GM18499 (cell line): ENCODE measurements at regions not wholly inside any gene's neighbourhood (a gene's known extent, or its start where the extent isn't known, plus 50 kb on each side); places are given as distances from the start of the nearest gene placed in this dataset.

Source experiments
- ATAC-seq: cut with Tn5 transposase; IDR thresholded peaks from one replicate; pipeline ENCODE4 v1.9.1; 2021; ENCODE audit warnings: moderate number of reproducible peaks; ENCODE audit not compliant: insufficient read depth, unreplicated experiment

DNA sequence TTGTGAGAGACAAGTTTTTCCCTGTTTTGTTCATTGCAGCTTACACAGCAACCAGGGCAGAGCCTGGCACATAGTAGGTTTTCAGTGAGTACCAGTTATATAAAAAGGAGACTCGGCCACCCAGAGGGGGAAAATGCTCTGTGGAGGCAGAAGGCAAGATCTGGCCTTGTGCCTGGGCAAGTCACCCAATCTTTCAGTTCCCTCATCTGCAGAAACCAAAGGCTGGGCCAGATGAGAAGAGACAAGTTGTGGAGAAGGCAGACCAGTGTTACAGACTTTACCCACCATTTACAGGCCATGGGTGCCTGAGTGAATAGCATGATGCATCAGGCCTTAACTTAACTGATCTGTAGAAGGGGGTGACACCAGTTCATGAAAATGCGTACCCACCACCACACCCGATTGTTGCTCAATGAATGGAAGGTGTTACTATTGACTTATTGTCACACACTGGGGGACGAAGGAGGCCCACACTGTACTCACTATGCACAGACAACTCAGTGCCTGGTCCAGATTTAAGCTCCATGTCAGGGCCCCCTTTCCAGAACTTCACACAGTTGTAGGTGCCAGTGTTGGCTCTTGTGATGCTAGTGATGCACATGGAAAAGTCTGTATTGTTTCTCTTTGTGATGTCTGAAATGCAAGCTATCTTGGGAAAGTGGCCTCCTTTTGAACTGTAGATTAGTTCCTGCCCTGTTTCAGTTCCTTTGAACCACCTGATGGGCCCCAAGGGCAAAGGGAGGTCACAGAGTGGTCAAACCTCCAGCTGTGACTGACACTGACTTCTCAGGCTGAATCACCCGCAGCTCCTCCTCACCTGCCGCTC is 64.3 kb upstream of the SIRPG start:
- ATAC-seq: no peak

- no peak for ATAC-seq
Measured at GRCh38 chr20:1720845-1721475, 63.4 kb upstream of the SIRPG start.

GRCh38 chr20:1720226-1720625 is 62.6 kb upstream of the SIRPG start:
- no peak for ATAC-seq

GRCh38 chr20:1718604-1719384 is 61.2 kb upstream of the SIRPG start:
- no peak for ATAC-seq

DNA sequence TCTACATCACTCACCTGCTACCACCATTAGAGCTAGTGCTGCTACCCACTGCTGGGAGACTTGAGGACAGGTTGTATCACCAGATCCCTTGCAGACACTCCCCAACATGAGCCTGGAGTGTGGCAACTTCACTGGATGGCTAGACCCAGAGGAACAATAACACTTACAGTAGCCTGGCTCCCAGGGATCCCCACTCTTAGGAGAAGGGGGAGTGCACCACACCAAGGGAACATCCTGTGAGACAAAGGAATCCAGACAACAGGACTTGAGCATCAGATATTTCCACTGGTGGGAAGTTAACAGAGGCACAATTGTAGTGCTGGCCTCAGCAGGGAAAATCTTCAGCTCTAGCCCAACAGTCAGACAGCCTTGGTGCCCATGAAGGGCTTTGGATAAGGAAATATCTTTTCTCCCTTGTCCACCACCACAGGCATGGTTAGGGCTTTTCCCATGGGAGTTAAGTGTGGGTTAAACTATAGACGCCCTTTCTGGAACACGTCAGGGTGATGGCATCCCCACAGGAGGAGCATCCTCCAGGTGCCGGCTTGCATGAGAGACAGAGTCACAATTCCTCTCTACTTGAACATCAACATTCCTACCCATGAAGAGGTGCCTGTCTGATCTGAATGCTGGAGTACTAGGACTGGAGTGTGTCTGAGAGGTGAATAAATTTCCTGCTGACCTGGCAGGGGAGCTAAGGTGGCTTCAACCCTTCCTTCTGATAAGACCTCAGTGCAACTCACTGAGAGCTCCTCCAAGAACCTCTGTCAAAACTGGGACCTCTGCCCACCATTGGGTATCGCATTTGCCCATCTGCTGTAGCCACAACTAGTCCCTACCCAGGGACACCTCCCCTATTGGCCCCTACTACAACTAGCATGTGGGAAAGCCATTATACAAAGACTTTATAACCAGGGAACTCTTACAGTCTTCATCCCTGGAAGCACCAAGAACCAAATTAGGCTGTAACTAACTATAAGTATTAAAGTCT is 55.4 kb upstream of the SIRPG start:
- ATAC-seq: no peak

- no peak for ATAC-seq
Measured at GRCh38 chr20:1711826-1712601, 54.4 kb upstream of the SIRPG start.

- ATAC-seq: no peak
Measured at GRCh38 chr20:1711266-1711665, 53.7 kb upstream of the SIRPG start.

GRCh38 chr20:1710484-1710883 is 52.9 kb upstream of the SIRPG start:
- no peak for ATAC-seq

- ATAC-seq: no peak
Measured at GRCh38 chr20:1707588-1708449, 50.2 kb upstream of the SIRPG start.
